ENCODE measurements at regions not wholly inside any gene's neighbourhood (a gene's known extent, or its start where the extent isn't known, plus 50 kb on each side); places are given as distances from the start of the nearest gene placed in this dataset.

- DNase-seq: peak in 1 of 2 donors; percentile 48
- Histone ChIP-seq H3K9me3 (peaks cover 0 to 2% (median 0%) of the 10 kb centered on the region in 4 donors), H3K27me3 (no peaks in the 10 kb centered on the region), H3K27ac (no peak overlapping the region), H3K4me3 (no peak overlapping the region), H3K36me3 (no peaks in the 10 kb centered on the region), H3K4me1 (no peaks in the 10 kb centered on the region)
- TF ChIP-seq CTCF (IDR thresholded peaks at IDR 0.05) (no peak), POLR2A (IDR thresholded peaks at IDR 0.05) (no peak)
- 11 to 24% (median 21%) methylated on average over 1 of the region's 1 CpG for WGBS, 5 donors
- intact Hi-C loops (cut with DNase I; ENCODE audit: low total_unique reads): no loop called here
Measured at GRCh38 chr5:123718238-123718637, 206.3 kb downstream of the CSNK1G3 start.

GRCh38 chr5:123717139-123717538 lies 205.2 kb downstream of the CSNK1G3 start:
- H3K36me3 ChIP-seq: no peaks in the 10 kb centered on the region
- intact Hi-C loops (cut with DNase I; ENCODE audit: low total_unique reads): no loop called here
- TF ChIP-seq POLR2A (IDR thresholded peaks at IDR 0.05): no peak
- TF ChIP-seq CTCF (IDR thresholded peaks at IDR 0.05): no peak
- TF ChIP-seq EP300 (IDR thresholded peaks at IDR 0.05): no peak
- TF ChIP-seq POLR2AphosphoS5 (IDR thresholded peaks at IDR 0.05): no peak
- no peak for DNase-seq
- no peaks in the 10 kb centered on the region for H3K4me1 ChIP-seq
- H3K4me3 ChIP-seq: no peak overlapping the region
- H3K27ac ChIP-seq: no peak overlapping the region
- H3K9me3 ChIP-seq: peaks cover 0 to 4% (median 0%) of the 10 kb centered on the region in 4 donors
- no peaks in the 10 kb centered on the region for H3K27me3 ChIP-seq

GRCh38 chr5:123710031-123710430 lies 198.1 kb downstream of the CSNK1G3 start:
- H3K36me3 ChIP-seq: no peaks in the 10 kb centered on the region
- no peaks in the 10 kb centered on the region for H3K4me1 ChIP-seq
- H3K4me3 ChIP-seq: no peak overlapping the region
- H3K27ac ChIP-seq: no peak overlapping the region
- 78 to 93% (median 92%) methylated on average over 3 of the region's 3 CpGs for WGBS, 5 donors
- no peak for DNase-seq
- intact Hi-C loops (cut with DNase I; ENCODE audit: low total_unique reads): no loop called here
- TF ChIP-seq POLR2AphosphoS5 (IDR thresholded peaks at IDR 0.05): no peak
- TF ChIP-seq EP300 (IDR thresholded peaks at IDR 0.05): no peak
- TF ChIP-seq POLR2A (IDR thresholded peaks at IDR 0.05): no peak
- TF ChIP-seq CTCF (IDR thresholded peaks at IDR 0.05): no peak
- peaks cover 0 to 5% (median 2%) of the 10 kb centered on the region in 4 donors for H3K9me3 ChIP-seq
- H3K27me3 ChIP-seq: no peaks in the 10 kb centered on the region

- Histone ChIP-seq H3K4me1 (no peaks in the 10 kb centered on the region), H3K36me3 (no peaks in the 10 kb centered on the region), H3K27ac (no peak overlapping the region), H3K4me3 (no peak overlapping the region), H3K9me3 (peaks cover 0 to 5% (median 2%) of the 10 kb centered on the region in 4 donors), H3K27me3 (no peaks in the 10 kb centered on the region)
- intact Hi-C loops (cut with DNase I; ENCODE audit: low total_unique reads): no loop called here
- DNase-seq: peak in 1 of 2 donors; percentile 6
- TF ChIP-seq POLR2A (IDR thresholded peaks at IDR 0.05): no peak
- no peak for TF ChIP-seq EP300 (IDR thresholded peaks at IDR 0.05)
- TF ChIP-seq POLR2AphosphoS5 (IDR thresholded peaks at IDR 0.05): no peak
- no peak for TF ChIP-seq CTCF (IDR thresholded peaks at IDR 0.05)
- 26 to 44% (median 34%) methylated on average over 1 of the region's 1 CpG for WGBS, 5 donors
Measured at GRCh38 chr5:123709422-123709821, 197.4 kb downstream of the CSNK1G3 start.

All from stomach (tissue), 8 donors.